Esophagus squamous epithelium (tissue), 4 donors: ENCODE measurements at regions not wholly inside any gene's neighbourhood (a gene's known extent, or its start where the extent isn't known, plus 50 kb on each side); places are given as distances from the start of the nearest gene placed in this dataset.

Experiments
- CTCF ChIP-seq, 6 experiments: fragments of 450-650 bp in 4 of 6; fragments of 200-600 bp in 2 of 6; sonication (generic) in 2 of 6; IDR thresholded peaks; one replicate each; pipeline ENCODE4 v1.5.1; 2016 to 2019; ENCODE audit warnings: antibody characterized with exemption in 6 of 6, mild to moderate bottlenecking in 4 of 6, moderate library complexity in 4 of 6
- POLR2A ChIP-seq, 4 donors: fragments of 450-650 bp; IDR thresholded peaks; one replicate each; pipeline ENCODE4 v1.6.1; 2017; ENCODE audit warnings: antibody characterized with exemption in 4 of 4, mild to moderate bottlenecking in 4 of 4, moderate library complexity in 3 of 4

- TF ChIP-seq CTCF (IDR thresholded peaks at IDR 0.05) (no peak), POLR2A (IDR thresholded peaks at IDR 0.05) (no peak)
These were observed 1003.5 kb upstream of the NRXN1 start for GRCh38 chr2:52035391-52035790.
